Liver (tissue), 8 donors: ENCODE measurements at regions not wholly inside any gene's neighbourhood (a gene's known extent, or its start where the extent isn't known, plus 50 kb on each side); places are given as distances from the start of the nearest gene placed in this dataset.

ENCODE experiments used
- DNase-seq: peaks from one replicate; pipeline ENCODE4 v3.0.0-alpha.2; 2017; ENCODE audit warnings: low spot score
- H3K27ac ChIP-seq, 2 donors: one replicate each; pipeline ENCODE4 v1.7.0; 2013; ENCODE audit warnings: inconsistent platforms in 2 of 2, low read length in 2 of 2, control low read depth in 1 of 2, low read depth in 1 of 2, mild to moderate bottlenecking in 1 of 2
- H3K27me3 ChIP-seq, 4 donors: one replicate each; pipeline versions ENCODE4 v1.6.1 to v1.7.0; 2013; ENCODE audit warnings: low read length in 3 of 4, inconsistent platforms in 1 of 4, mild to moderate bottlenecking in 1 of 4, moderate library complexity in 1 of 4; ENCODE audit not compliant: control insufficient read depth in 4 of 4, insufficient read depth in 4 of 4
- H3K36me3 ChIP-seq, 4 donors: one replicate each; pipeline versions ENCODE4 v1.6.1 to v1.7.0; 2013; ENCODE audit warnings: low read length in 3 of 4, mild to moderate bottlenecking in 3 of 4, low read depth in 1 of 4, moderate library complexity in 1 of 4; ENCODE audit not compliant: control insufficient read depth in 4 of 4, insufficient read depth in 3 of 4
- H3K4me1 ChIP-seq, 4 donors: one replicate each; pipeline versions ENCODE4 v1.6.1 to v1.7.0; 2013; ENCODE audit warnings: low read length in 3 of 4, mild to moderate bottlenecking in 3 of 4, moderate library complexity in 1 of 4; ENCODE audit not compliant: control insufficient read depth in 4 of 4, insufficient read depth in 4 of 4
- H3K4me3 ChIP-seq, 3 donors: one replicate each; pipeline versions ENCODE4 v1.6.1 to v1.7.0; 2013; ENCODE audit warnings: low read length in 3 of 3, control low read depth in 1 of 3, low read depth in 1 of 3, mild to moderate bottlenecking in 1 of 3
- H3K9ac ChIP-seq, 2 donors: one replicate each; pipeline ENCODE4 v1.7.0; 2013; ENCODE audit warnings: low read length in 2 of 2, mild to moderate bottlenecking in 2 of 2, moderate library complexity in 2 of 2, control low read depth in 1 of 2, low read depth in 1 of 2
- H3K9me3 ChIP-seq, 4 donors: one replicate each; pipeline versions ENCODE4 v1.6.1 to v1.7.0; 2013; ENCODE audit warnings: low read length in 3 of 4; ENCODE audit not compliant: control insufficient read depth in 4 of 4
- FOXA1 ChIP-seq: IDR thresholded peaks from 2 replicates; pipeline ENCODE4 v1.6.1; 2016; ENCODE audit warnings: antibody characterized with exemption
- FOXA2 ChIP-seq: IDR thresholded peaks from 2 replicates; pipeline ENCODE4 v1.6.1; 2016; ENCODE audit warnings: antibody characterized with exemption
- GABPA ChIP-seq, 2 donors: IDR thresholded peaks in 1 of 2; conservative IDR thresholded peaks in 1 of 2; 2 replicates each; pipeline ENCODE4 v1.6.1; 2016; ENCODE audit warnings: antibody characterized with exemption in 2 of 2, mild to moderate bottlenecking in 1 of 2, moderate library complexity in 1 of 2
- HNF4A ChIP-seq, 2 donors: conservative IDR thresholded peaks; 2 replicates each; pipeline ENCODE4 v1.6.1; 2016; ENCODE audit warnings: antibody characterized with exemption in 2 of 2, mild to moderate bottlenecking in 2 of 2
- JUND ChIP-seq, 2 donors: IDR thresholded peaks; 2 replicates each; pipeline ENCODE4 v1.6.1; 2016; ENCODE audit warnings: antibody characterized with exemption in 2 of 2
- MAX ChIP-seq: IDR thresholded peaks from 2 replicates; pipeline ENCODE4 v1.6.1; 2016; ENCODE audit warnings: antibody characterized with exemption
- NR2F2 ChIP-seq: IDR thresholded peaks from 2 replicates; pipeline ENCODE4 v1.6.1; 2016; ENCODE audit warnings: antibody characterized with exemption
- RAD21 ChIP-seq, 2 donors: IDR thresholded peaks; 2 replicates each; pipeline ENCODE4 v1.6.1; 2016; ENCODE audit warnings: antibody characterized with exemption in 2 of 2, mild to moderate bottlenecking in 2 of 2
- REST ChIP-seq: IDR thresholded peaks from 2 replicates; pipeline ENCODE4 v1.6.1; 2016; ENCODE audit warnings: antibody characterized with exemption, mild to moderate bottlenecking
- RXRA ChIP-seq, 2 donors: IDR thresholded peaks; 2 replicates each; pipeline ENCODE4 v1.6.1; 2017 to 2018; ENCODE audit warnings: antibody characterized with exemption in 2 of 2, mild to moderate bottlenecking in 1 of 2
- SP1 ChIP-seq: IDR thresholded peaks from 2 replicates; pipeline ENCODE4 v1.6.1; 2018; ENCODE audit warnings: antibody characterized with exemption, mild to moderate bottlenecking
- TAF1 ChIP-seq: conservative IDR thresholded peaks from 2 replicates; pipeline ENCODE4 v1.6.1; 2016; ENCODE audit warnings: antibody characterized with exemption, mild to moderate bottlenecking
- YY1 ChIP-seq: IDR thresholded peaks from 2 replicates; pipeline ENCODE4 v1.6.1; 2016; ENCODE audit warnings: antibody characterized with exemption, mild to moderate bottlenecking
- ZBTB33 ChIP-seq: IDR thresholded peaks from 2 replicates; pipeline ENCODE4 v1.6.1; 2016; ENCODE audit warnings: antibody characterized with exemption
- WGBS: extraction: QIAGEN DNeasy Blood & Tissue Kit; methylation state at CpG from one replicate; pipeline ENCODE4 v1.1.7; 2013; 5-methylcytosine and 5-hydroxymethylcytosine counted together
- TF ChIP-seq, protein P1 (sequence below): fragments of 150-350 bp; IDR thresholded peaks from 2 replicates; pipeline ENCODE4 v1.5.1; 2017; ENCODE audit warnings: improper control_type of control experiment, low read depth, low read length; ENCODE audit not compliant: missing input control
- TF ChIP-seq, protein P2 (sequence below): IDR thresholded peaks from 2 replicates; pipeline ENCODE4 v1.6.1; 2016; ENCODE audit warnings: antibody characterized with exemption
- donor health status: healthy.
- donor health status: healthy.
- donor health status: healthy.
- donor health status: healthy.
- donor health status: healthy.

DNA sequence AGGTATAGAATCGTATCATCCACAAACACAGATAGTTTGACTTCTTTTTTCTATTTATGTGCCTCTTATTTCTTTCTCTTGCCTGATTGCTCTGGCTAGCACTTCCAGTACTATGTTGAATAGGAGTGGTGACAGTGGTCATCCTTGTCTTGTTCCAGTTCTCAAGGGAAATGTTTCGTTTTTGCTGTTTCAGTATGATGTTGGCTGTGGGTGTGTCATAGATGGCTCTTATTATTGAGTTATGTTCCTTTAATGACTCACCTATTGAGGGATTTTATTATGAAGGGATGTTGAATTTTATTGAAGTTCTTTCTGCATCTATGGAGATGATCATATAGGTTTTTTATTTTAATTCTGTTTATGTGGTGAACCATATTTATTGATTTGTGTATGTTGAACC is 70.3 kb downstream of the ENC1 start:
- Histone ChIP-seq H3K27ac (no peak overlapping the region), H3K4me1 (peaks cover 0 to 8% (median 1%) of the 10 kb centered on the region in 4 donors), H3K9me3 (no peaks in the 10 kb centered on the region), H3K4me3 (no peak overlapping the region), H3K9ac (no peak overlapping the region), H3K27me3 (no peaks in the 10 kb centered on the region), H3K36me3 (no peaks in the 10 kb centered on the region)
- TF ChIP-seq TAF1 = no peak
- TF ChIP-seq FOXA2 = no peak
- no peak for TF ChIP-seq YY1
- no peak for TF ChIP-seq REST
- TF ChIP-seq JUND (IDR thresholded peaks at IDR 0.05) = no peak
- no peak for TF ChIP-seq HNF4A (conservative IDR thresholded peaks at IDR 0.05)
- no peak for TF ChIP-seq NR2F2
- TF ChIP-seq FOXA1 = no peak
- no peak for TF ChIP-seq SP1
- TF ChIP-seq RAD21 (IDR thresholded peaks at IDR 0.05) = no peak
- TF ChIP-seq, protein P1, sequence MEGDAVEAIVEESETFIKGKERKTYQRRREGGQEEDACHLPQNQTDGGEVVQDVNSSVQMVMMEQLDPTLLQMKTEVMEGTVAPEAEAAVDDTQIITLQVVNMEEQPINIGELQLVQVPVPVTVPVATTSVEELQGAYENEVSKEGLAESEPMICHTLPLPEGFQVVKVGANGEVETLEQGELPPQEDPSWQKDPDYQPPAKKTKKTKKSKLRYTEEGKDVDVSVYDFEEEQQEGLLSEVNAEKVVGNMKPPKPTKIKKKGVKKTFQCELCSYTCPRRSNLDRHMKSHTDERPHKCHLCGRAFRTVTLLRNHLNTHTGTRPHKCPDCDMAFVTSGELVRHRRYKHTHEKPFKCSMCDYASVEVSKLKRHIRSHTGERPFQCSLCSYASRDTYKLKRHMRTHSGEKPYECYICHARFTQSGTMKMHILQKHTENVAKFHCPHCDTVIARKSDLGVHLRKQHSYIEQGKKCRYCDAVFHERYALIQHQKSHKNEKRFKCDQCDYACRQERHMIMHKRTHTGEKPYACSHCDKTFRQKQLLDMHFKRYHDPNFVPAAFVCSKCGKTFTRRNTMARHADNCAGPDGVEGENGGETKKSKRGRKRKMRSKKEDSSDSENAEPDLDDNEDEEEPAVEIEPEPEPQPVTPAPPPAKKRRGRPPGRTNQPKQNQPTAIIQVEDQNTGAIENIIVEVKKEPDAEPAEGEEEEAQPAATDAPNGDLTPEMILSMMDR = no peak
- TF ChIP-seq ZBTB33 = no peak
- TF ChIP-seq, protein P2, sequence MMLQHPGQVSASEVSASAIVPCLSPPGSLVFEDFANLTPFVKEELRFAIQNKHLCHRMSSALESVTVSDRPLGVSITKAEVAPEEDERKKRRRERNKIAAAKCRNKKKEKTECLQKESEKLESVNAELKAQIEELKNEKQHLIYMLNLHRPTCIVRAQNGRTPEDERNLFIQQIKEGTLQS = no peak
- no peak for TF ChIP-seq RXRA (IDR thresholded peaks at IDR 0.05)
- no peak for TF ChIP-seq MAX
- no peak for TF ChIP-seq GABPA (IDR thresholded peaks at IDR 0.05 in 1 of 2, conservative IDR thresholded peaks at IDR 0.05 in 1 of 2)
- DNase-seq = no peak
- WGBS = 83% methylated on average over 2 of the region's 2 CpGs

DNA sequence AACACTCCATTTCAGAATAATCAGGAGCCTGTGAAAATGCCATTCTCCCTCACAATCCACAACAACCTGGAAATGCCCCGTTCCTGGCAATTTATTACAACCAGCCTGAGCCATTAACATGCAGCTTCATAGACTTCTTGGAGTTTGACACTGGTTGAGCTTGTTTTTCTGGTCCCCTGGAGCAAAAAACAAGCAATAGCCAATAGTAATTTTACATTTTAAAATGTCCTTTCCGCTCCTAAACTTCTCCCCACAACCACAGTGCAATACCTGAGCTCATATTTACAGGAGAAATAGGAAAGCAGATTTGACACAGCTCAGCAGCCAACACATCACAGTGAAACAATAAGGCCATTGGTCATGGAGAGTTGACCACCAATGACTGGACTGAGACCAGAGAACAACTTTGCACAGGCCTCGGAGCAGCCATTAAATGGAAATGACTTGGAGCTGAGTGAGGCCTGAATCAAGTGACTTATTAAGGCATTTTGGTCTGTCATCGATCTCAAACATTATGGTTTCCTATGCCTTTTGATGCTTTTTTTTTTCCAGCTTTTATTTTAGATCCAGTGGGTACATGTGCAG is 73.0 kb downstream of the ENC1 start:
- H3K27me3 ChIP-seq = no peaks in the 10 kb centered on the region
- peaks cover 0 to 3% (median under 1%) of the 10 kb centered on the region in 4 donors for H3K4me1 ChIP-seq
- H3K27ac ChIP-seq = no peak overlapping the region
- H3K36me3 ChIP-seq = no peaks in the 10 kb centered on the region
- no peak for TF ChIP-seq MAX
- DNase-seq = no peak
- no peak overlapping the region for H3K4me3 ChIP-seq
- WGBS = 88% methylated on average over 4 of the region's 4 CpGs
- no peak overlapping the region for H3K9ac ChIP-seq
- no peaks in the 10 kb centered on the region for H3K9me3 ChIP-seq
